GM12878 (cell line): ENCODE measurements at regions not wholly inside any gene's neighbourhood (a gene's known extent, or its start where the extent isn't known, plus 50 kb on each side); places are given as distances from the start of the nearest gene placed in this dataset.

Experiments used
- ESRRA ChIP-seq: IDR thresholded peaks from 2 replicates; pipeline ENCODE4 v1.6.1; 2012; ENCODE audit warnings: mild to moderate bottlenecking, low read length, improper control_type of control experiment
- HDGF ChIP-seq: fragments of 450-650 bp; IDR thresholded peaks from 2 replicates; pipeline ENCODE4 v1.6.1; 2016; ENCODE audit warnings: antibody characterized with exemption
- MEF2A ChIP-seq: IDR thresholded peaks from 2 replicates; pipeline ENCODE4 v1.6.1; 2011; ENCODE audit warnings: low read depth, mild to moderate bottlenecking, low read length, moderate library complexity; ENCODE audit not compliant: insufficient read depth
- MEF2B ChIP-seq: fragments of 450-650 bp; IDR thresholded peaks from 2 replicates; pipeline ENCODE4 v1.6.1; 2018; ENCODE audit warnings: mild to moderate bottlenecking, moderate library complexity; ENCODE audit not compliant: partially characterized antibody, poor library complexity, severe bottlenecking
- POLR2A ChIP-seq: IDR thresholded peaks from 2 replicates; pipeline ENCODE4 v1.6.1; 2011; ENCODE audit warnings: low read depth, mild to moderate bottlenecking, low read length
- POLR2AphosphoS5 ChIP-seq: IDR thresholded peaks from 2 replicates; pipeline ENCODE4 v1.6.1; 2011; ENCODE audit warnings: mild to moderate bottlenecking, low read length, inconsistent platforms
- STAT1 ChIP-seq: fragments of 450-650 bp; conservative IDR thresholded peaks from 2 replicates; pipeline ENCODE4 v1.6.1; 2014; ENCODE audit warnings: antibody characterized with exemption, mild to moderate bottlenecking
- ZNF622 ChIP-seq: fragments of 450-650 bp; IDR thresholded peaks from 2 replicates; pipeline ENCODE4 v1.6.1; 2017; ENCODE audit warnings: mild to moderate bottlenecking, inconsistent platforms
- TF ChIP-seq, protein P1 (sequence below), 3 experiments: IDR thresholded peaks in 2 of 3; conservative IDR thresholded peaks in 1 of 3; 2 replicates each; pipeline ENCODE4 v1.5.1; 2011; ENCODE audit warnings: low read depth in 3 of 3, low read length in 3 of 3, mild to moderate bottlenecking in 3 of 3, control low read depth in 2 of 3, moderate library complexity in 2 of 3, inconsistent platforms in 1 of 3, mixed read lengths in 1 of 3; ENCODE audit not compliant: control insufficient read depth in 2 of 3, insufficient read depth in 1 of 3; ENCODE audit errors: extremely low read depth in 1 of 3
- TF ChIP-seq, protein P2 (sequence below): fragments of 450-650 bp; formaldehyde crosslinking; IDR thresholded peaks from 2 replicates; pipeline ENCODE4 v1.4.0; 2022; ENCODE audit warnings: mild to moderate bottlenecking, moderate library complexity

DNA sequence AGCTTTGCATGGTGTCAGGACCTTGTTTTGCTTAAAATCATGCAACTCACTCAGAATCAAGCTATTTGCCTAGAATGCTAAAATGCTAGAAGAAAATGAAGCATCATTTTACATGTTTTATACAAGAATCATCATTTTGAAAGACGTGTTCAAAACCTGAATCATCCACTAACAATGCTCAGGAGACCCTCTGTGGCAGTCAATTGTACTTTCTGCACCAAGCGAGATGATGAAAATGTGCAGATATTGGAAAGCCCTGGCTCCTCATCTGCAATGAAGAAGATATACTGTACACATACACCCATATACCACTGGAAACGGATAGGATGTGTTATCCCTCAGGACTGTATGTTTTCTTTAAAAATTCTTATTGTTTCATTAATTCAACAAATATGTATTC lies 92.7 kb downstream of the DYRK2 start:
- TF ChIP-seq, protein P1, sequence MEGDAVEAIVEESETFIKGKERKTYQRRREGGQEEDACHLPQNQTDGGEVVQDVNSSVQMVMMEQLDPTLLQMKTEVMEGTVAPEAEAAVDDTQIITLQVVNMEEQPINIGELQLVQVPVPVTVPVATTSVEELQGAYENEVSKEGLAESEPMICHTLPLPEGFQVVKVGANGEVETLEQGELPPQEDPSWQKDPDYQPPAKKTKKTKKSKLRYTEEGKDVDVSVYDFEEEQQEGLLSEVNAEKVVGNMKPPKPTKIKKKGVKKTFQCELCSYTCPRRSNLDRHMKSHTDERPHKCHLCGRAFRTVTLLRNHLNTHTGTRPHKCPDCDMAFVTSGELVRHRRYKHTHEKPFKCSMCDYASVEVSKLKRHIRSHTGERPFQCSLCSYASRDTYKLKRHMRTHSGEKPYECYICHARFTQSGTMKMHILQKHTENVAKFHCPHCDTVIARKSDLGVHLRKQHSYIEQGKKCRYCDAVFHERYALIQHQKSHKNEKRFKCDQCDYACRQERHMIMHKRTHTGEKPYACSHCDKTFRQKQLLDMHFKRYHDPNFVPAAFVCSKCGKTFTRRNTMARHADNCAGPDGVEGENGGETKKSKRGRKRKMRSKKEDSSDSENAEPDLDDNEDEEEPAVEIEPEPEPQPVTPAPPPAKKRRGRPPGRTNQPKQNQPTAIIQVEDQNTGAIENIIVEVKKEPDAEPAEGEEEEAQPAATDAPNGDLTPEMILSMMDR (IDR thresholded peaks at IDR 0.05 in 2 of 3, conservative IDR thresholded peaks at IDR 0.05 in 1 of 3; ENCODE audit: control insufficient read depth in 2 of 3, extremely low read depth in 1 of 3, insufficient read depth in 1 of 3, low read depth in 3 of 3, low read length in 3 of 3), result no peak
- TF ChIP-seq, protein P2, sequence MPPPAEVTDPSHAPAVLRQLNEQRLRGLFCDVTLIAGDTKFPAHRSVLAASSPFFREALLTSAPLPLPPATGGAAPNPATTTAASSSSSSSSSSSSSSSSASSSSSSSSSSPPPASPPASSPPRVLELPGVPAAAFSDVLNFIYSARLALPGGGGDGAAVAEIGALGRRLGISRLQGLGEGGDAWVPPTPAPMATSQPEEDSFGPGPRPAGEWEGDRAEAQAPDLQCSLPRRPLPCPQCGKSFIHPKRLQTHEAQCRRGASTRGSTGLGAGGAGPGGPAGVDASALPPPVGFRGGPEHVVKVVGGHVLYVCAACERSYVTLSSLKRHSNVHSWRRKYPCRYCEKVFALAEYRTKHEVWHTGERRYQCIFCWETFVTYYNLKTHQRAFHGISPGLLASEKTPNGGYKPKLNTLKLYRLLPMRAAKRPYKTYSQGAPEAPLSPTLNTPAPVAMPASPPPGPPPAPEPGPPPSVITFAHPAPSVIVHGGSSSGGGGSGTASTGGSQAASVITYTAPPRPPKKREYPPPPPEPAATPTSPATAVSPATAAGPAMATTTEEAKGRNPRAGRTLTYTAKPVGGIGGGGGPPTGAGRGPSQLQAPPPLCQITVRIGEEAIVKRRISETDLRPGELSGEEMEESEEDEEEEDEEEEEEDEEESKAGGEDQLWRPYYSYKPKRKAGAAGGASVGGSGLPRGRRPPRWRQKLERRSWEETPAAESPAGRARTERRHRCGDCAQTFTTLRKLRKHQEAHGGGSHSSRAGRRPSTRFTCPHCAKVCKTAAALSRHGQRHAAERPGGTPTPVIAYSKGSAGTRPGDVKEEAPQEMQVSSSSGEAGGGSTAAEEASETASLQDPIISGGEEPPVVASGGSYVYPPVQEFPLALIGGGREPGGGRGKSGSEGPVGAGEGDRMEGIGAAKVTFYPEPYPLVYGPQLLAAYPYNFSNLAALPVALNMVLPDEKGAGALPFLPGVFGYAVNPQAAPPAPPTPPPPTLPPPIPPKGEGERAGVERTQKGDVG, result no peak
- no peak for TF ChIP-seq POLR2AphosphoS5
- TF ChIP-seq ZNF622, result no peak
- TF ChIP-seq POLR2A, result no peak
- no peak for TF ChIP-seq STAT1
- no peak for TF ChIP-seq HDGF
- no peak for TF ChIP-seq MEF2A
- TF ChIP-seq MEF2B, result no peak
- TF ChIP-seq ESRRA, result no peak
